Suprapubic skin (tissue), 4 donors: ENCODE measurements at regions not wholly inside any gene's neighbourhood (a gene's known extent, or its start where the extent isn't known, plus 50 kb on each side); places are given as distances from the start of the nearest gene placed in this dataset.

Source experiments
- DNase-seq, 2 donors: peaks; one replicate each; pipeline ENCODE4 v3.0.0-alpha.2; 2019; ENCODE audit warnings: low spot score in 2 of 2
- H3K27ac ChIP-seq: fragments of 200-600 bp; sonication (generic); one replicate; pipeline ENCODE4 v1.5.1; 2019
- H3K27me3 ChIP-seq: fragments of 200-600 bp; sonication (generic); one replicate; pipeline ENCODE4 v1.5.1; 2019
- H3K36me3 ChIP-seq: fragments of 200-600 bp; sonication (generic); one replicate; pipeline ENCODE4 v1.5.1; 2019
- H3K4me1 ChIP-seq: fragments of 200-600 bp; sonication (generic); one replicate; pipeline ENCODE4 v1.5.1; 2019
- H3K4me3 ChIP-seq: fragments of 200-600 bp; sonication (generic); one replicate; pipeline ENCODE4 v1.5.1; 2019; ENCODE audit warnings: mild to moderate bottlenecking
- H3K9me3 ChIP-seq: fragments of 200-600 bp; sonication (generic); one replicate; pipeline ENCODE4 v1.5.1; 2019
- CTCF ChIP-seq, 2 donors: fragments of 200-600 bp in 1 of 2; fragments of 450-650 bp in 1 of 2; sonication (generic) in 1 of 2; IDR thresholded peaks; one replicate each; pipeline ENCODE4 v1.5.1; 2016 to 2019; ENCODE audit warnings: antibody characterized with exemption in 2 of 2, mild to moderate bottlenecking in 1 of 2, moderate library complexity in 1 of 2
- EP300 ChIP-seq: sonication (generic); formaldehyde crosslinking; IDR thresholded peaks from one replicate; pipeline ENCODE4 v1.6.1; 2017; ENCODE audit warnings: antibody characterized with exemption
- POLR2A ChIP-seq, 2 donors: fragments of 450-650 bp; IDR thresholded peaks; one replicate each; pipeline ENCODE4 v1.6.1; 2017; ENCODE audit warnings: antibody characterized with exemption in 2 of 2, mild to moderate bottlenecking in 2 of 2, moderate library complexity in 2 of 2
- POLR2AphosphoS5 ChIP-seq, 3 donors: sonication (generic); formaldehyde crosslinking; IDR thresholded peaks; one replicate each; pipeline ENCODE4 v1.6.1; 2017; ENCODE audit warnings: antibody characterized with exemption in 3 of 3
- WGBS: methylation state at CpG from one replicate; pipeline ENCODE4 v1.1.5; 2018; 5-methylcytosine and 5-hydroxymethylcytosine counted together

- Histone ChIP-seq H3K36me3 (no peaks in the 10 kb centered on the region), H3K4me3 (no peak overlapping the region), H3K4me1 (no peaks in the 10 kb centered on the region), H3K27ac (no peak overlapping the region), H3K27me3 (no peaks in the 10 kb centered on the region), H3K9me3 (no peaks in the 10 kb centered on the region)
- WGBS, result 81% methylated on average over 4 of the region's 4 CpGs
- no peak for DNase-seq
- TF ChIP-seq EP300 (no peak), POLR2A (IDR thresholded peaks at IDR 0.05) (no peak), CTCF (IDR thresholded peaks at IDR 0.05) (no peak), POLR2AphosphoS5 (IDR thresholded peaks at IDR 0.05) (no peak)
These were observed 582.3 kb downstream of the SLC4A3 start for GRCh38 chr2:220209751-220210150.

GRCh38 chr2:220212296-220213080 lies 585.1 kb downstream of the SLC4A3 start:
- TF ChIP-seq CTCF (IDR thresholded peaks at IDR 0.05) (no peak), EP300 (no peak), POLR2A (IDR thresholded peaks at IDR 0.05) (no peak)
- DNase-seq, result no peak

DNA sequence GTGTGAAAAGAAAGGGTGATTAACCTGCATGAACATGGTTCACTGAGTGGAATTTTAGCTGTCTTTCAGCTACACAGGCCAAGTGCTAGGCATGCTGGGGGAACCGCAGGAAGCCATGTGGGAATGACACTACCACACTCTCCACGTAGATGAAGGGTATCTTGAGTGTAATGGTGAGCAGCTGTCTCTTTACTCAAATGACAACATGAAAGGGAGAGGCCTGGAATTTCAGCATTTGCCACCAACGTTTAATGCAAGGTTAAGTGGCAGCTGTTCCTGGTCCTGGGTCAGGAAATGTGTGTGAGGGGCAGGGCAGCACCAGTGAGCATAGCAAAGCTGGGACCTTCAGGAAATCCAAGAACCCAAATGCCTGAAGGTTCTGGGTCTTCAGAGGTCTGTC lies 588.4 kb downstream of the SLC4A3 start:
- no peak overlapping the region for H3K27ac ChIP-seq
- H3K4me3 ChIP-seq, result no peak overlapping the region
- H3K36me3 ChIP-seq, result no peaks in the 10 kb centered on the region
- DNase-seq, result no peak
- whole genome bisulfite sequencing, result 66% methylated on average over 3 of the region's 3 CpGs
- H3K27me3 ChIP-seq, result no peaks in the 10 kb centered on the region
- TF ChIP-seq POLR2AphosphoS5 (IDR thresholded peaks at IDR 0.05) (no peak), POLR2A (IDR thresholded peaks at IDR 0.05) (no peak), EP300 (no peak), CTCF (IDR thresholded peaks at IDR 0.05) (no peak)
- H3K4me1 ChIP-seq, result peaks cover 21% of the 10 kb centered on the region
- H3K9me3 ChIP-seq, result no peaks in the 10 kb centered on the region

More at GRCh38 chr2:220212296-220213080, 585.1 kb downstream of the SLC4A3 start:
- H3K4me1 ChIP-seq, result no peaks in the 10 kb centered on the region
- H3K9me3 ChIP-seq, result no peaks in the 10 kb centered on the region
- WGBS, result 89% methylated on average over 5 of the region's 5 CpGs
- H3K27ac ChIP-seq, result no peak overlapping the region
- H3K4me3 ChIP-seq, result no peak overlapping the region
- H3K27me3 ChIP-seq, result no peaks in the 10 kb centered on the region
- H3K36me3 ChIP-seq, result no peaks in the 10 kb centered on the region

- H3K27me3 ChIP-seq, result no peaks in the 10 kb centered on the region
- H3K4me1 ChIP-seq, result peaks cover 25% of the 10 kb centered on the region
- peak overlapping the region; percentile 41 for H3K27ac ChIP-seq
- H3K9me3 ChIP-seq, result no peaks in the 10 kb centered on the region
- DNase-seq, result no peak
- TF ChIP-seq CTCF (IDR thresholded peaks at IDR 0.05) (no peak), EP300 (no peak), POLR2A (IDR thresholded peaks at IDR 0.05) (no peak), POLR2AphosphoS5 (IDR thresholded peaks at IDR 0.05) (peak in 1 of 3 donors; percentile 68)
- no peak overlapping the region for H3K4me3 ChIP-seq
- H3K36me3 ChIP-seq, result no peaks in the 10 kb centered on the region
These were observed 591.9 kb downstream of the SLC4A3 start for GRCh38 chr2:220219371-220219770.

- H3K4me1 ChIP-seq, result peaks cover 25% of the 10 kb centered on the region
- H3K27me3 ChIP-seq, result no peaks in the 10 kb centered on the region
- peak overlapping the region; percentile 41 for H3K27ac ChIP-seq
- no peaks in the 10 kb centered on the region for H3K36me3 ChIP-seq
- no peak for TF ChIP-seq EP300
- TF ChIP-seq POLR2AphosphoS5 (IDR thresholded peaks at IDR 0.05), result no peak
- no peak for TF ChIP-seq POLR2A (IDR thresholded peaks at IDR 0.05)
- TF ChIP-seq CTCF (IDR thresholded peaks at IDR 0.05), result no peak
- H3K4me3 ChIP-seq, result no peak overlapping the region
- WGBS, result 85% methylated on average over 2 of the region's 2 CpGs
- no peak for DNase-seq
- no peaks in the 10 kb centered on the region for H3K9me3 ChIP-seq
These were observed 592.6 kb downstream of the SLC4A3 start for GRCh38 chr2:220220009-220220408.
